ENCODE measurements at regions not wholly inside any gene's neighbourhood (a gene's known extent, or its start where the extent isn't known, plus 50 kb on each side); places are given as distances from the start of the nearest gene placed in this dataset.
"Not testable (repeated sequence)": the region's sequence is repeated elsewhere in the genome, so short reads cannot be mapped to it uniquely, and the experiment has no call there.

DNA sequence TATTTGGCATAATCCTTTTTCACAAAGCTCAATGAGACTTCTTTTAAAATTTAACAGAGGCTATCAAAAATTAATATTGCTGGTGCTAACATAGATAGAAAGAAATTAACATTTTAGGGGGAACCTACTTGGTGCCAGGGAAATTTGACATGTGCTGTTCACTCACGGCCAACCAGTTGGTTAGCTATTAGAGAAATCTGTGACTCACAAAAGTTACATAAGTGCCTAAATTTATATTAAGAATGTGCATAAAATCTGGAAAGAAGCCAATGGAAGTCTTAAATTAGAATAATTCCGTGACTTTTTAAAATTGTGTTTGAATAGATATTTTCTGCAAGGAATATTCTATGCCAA, 184.3 kb upstream of the MAP2 start:
- no peaks in the 10 kb centered on the region for H3K9me3 ChIP-seq (ENCODE audit: control insufficient read depth, low read length)
- H3K27me3 ChIP-seq (ENCODE audit: control insufficient read depth, insufficient read depth, low read length), result no peaks in the 10 kb centered on the region
- no peak overlapping the region for H3K4me3 ChIP-seq (ENCODE audit: low read length)
- no peaks in the 10 kb centered on the region for H3K4me1 ChIP-seq (ENCODE audit: control insufficient read depth, insufficient read depth, low read length)
- H3K36me3 ChIP-seq (ENCODE audit: control insufficient read depth, insufficient read depth, low read length), result no peaks in the 10 kb centered on the region
- no peak overlapping the region for H3K9ac ChIP-seq (ENCODE audit: low read length)

DNA sequence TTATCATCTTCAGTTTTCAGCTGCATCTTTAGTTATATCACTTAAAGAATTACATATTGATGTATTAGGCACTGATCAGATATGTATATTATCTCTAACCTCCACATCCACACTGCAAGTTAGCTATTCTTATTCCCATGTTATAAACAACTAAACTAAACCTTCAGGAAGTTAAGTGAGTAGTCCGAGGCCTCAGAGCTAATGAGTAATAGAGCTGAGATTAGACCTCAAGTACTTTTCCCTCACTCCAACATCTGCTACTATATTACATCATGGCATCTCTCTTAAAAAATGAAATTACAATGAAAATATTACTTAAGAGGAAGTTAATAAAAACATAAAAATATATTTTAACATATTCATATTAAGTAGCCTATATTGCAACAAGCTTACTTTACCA, 183.6 kb upstream of the MAP2 start:
- Histone ChIP-seq H3K4me1 (ENCODE audit: control insufficient read depth, insufficient read depth, low read length) (no peaks in the 10 kb centered on the region), H3K9me3 (ENCODE audit: control insufficient read depth, low read length) (no peaks in the 10 kb centered on the region)

DNA sequence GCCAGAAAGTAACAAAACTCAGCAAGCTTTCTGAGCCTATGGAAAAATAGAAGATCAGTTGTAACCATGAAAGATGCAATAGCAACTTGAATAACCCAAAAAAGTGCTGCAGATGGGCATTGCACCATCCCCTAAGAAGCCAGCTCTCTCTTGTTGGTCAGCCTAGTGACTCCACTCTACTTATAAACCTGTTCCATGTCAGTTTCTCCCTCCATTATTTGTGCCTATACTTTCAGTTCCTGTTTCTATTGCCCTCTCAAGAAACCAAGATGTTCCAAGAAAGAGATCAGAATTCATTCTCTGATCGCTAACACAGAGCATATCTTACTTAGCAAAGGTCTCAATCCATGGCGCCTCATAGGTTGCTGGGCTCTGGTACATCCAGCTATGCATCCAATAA, 170.3 kb upstream of the MAP2 start:
- Histone ChIP-seq H3K4me1 (ENCODE audit: control insufficient read depth, insufficient read depth, low read length) (no peaks in the 10 kb centered on the region), H3K9me3 (ENCODE audit: control insufficient read depth, low read length) (no peaks in the 10 kb centered on the region), H3K36me3 (ENCODE audit: control insufficient read depth, insufficient read depth, low read length) (no peaks in the 10 kb centered on the region), H3K9ac (ENCODE audit: low read length) (no peak overlapping the region), H3K4me3 (ENCODE audit: low read length) (no peak overlapping the region), H3K27me3 (ENCODE audit: control insufficient read depth, insufficient read depth, low read length) (no peaks in the 10 kb centered on the region)

More for the DNA sequence above, 183.6 kb upstream of the MAP2 start:
- Histone ChIP-seq H3K4me3 (ENCODE audit: low read length) (no peak overlapping the region), H3K27me3 (ENCODE audit: control insufficient read depth, insufficient read depth, low read length) (no peaks in the 10 kb centered on the region), H3K9ac (ENCODE audit: low read length) (no peak overlapping the region), H3K36me3 (ENCODE audit: control insufficient read depth, insufficient read depth, low read length) (no peaks in the 10 kb centered on the region)

DNA sequence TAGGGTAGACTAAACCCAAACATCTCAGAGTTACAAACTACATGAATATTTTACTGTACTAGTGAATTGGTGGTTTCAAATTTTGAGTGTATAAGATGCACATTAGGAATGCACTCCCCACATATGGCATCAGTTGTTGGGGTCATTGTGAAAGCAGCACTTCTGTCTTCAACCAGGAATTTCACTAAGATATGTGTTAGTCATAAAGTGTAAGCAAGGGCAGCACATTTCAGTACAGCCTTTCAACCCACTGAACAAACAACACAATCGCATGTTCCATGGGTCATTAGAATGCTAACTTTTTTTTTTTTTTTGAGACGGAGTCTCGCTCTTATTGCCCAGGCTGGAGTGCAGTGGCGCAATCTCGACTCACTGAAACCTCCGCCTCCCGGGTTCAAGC, 164.1 kb upstream of the MAP2 start:
- no peaks in the 10 kb centered on the region for H3K36me3 ChIP-seq (ENCODE audit: control insufficient read depth, insufficient read depth, low read length)
- H3K9ac ChIP-seq (ENCODE audit: low read length), result no peak overlapping the region
- no peaks in the 10 kb centered on the region for H3K27me3 ChIP-seq (ENCODE audit: control insufficient read depth, insufficient read depth, low read length)
- H3K4me1 ChIP-seq (ENCODE audit: control insufficient read depth, insufficient read depth, low read length), result no peaks in the 10 kb centered on the region
- H3K9me3 ChIP-seq (ENCODE audit: control insufficient read depth, low read length), result no peaks in the 10 kb centered on the region
- H3K4me3 ChIP-seq (ENCODE audit: low read length), result no peak overlapping the region

DNA sequence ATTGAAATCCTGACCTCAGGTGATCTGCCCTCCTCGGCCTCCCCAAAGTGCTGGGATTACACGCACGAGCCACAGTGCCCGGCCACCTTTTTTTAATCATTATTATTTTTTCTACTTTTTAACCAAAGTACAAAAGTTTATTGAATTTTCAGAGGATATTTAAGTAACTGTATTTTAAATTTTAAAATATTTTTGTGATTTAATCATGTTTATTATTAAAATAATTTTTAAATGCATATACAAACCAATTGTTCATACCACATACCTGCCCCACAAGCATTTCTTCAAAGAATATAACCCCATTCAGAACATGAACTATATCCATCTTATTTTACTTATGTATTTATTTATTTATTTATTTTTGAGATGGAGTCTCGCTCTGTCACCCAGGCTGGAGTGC, 163.6 kb upstream of the MAP2 start:
- Histone ChIP-seq H3K9ac (ENCODE audit: low read length) (no peak overlapping the region), H3K4me1 (ENCODE audit: control insufficient read depth, insufficient read depth, low read length) (no peaks in the 10 kb centered on the region), H3K36me3 (ENCODE audit: control insufficient read depth, insufficient read depth, low read length) (no peaks in the 10 kb centered on the region), H3K27me3 (ENCODE audit: control insufficient read depth, insufficient read depth, low read length) (no peaks in the 10 kb centered on the region), H3K9me3 (ENCODE audit: control insufficient read depth, low read length) (no peaks in the 10 kb centered on the region), H3K4me3 (ENCODE audit: low read length) (no peak overlapping the region)

DNA sequence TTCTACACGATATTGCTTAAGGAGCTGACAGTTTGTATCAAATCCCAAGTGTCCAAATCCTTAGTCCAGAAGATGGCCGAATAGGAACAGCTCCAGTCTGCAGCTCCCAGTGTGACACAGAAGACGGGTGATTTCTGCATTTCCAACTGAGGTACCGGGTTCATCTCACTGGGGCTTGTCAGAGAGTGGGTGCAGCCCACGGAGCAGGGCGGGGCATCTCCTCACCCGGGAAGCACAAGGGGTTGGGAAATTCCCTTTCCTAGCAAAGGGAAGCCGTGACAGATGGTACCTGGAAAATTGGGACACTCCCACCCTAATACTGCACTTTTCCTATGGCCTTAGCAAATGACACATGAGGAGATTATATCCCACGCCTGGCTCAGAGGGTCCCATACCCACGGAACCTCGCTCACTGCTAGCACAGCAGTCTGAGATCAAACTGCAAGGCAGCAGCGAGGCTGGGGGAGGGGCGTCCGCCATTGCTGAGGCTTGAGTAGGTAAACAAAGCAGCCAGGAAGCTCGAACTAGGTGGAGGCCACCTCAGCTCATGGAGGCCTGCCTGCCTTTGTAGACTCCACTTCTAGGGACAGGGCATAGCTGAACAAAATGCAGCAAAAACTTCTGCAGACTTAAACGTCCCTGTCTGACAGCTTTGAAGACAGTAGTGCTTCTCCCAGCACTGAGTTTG, 162.3 kb upstream of the MAP2 start:
- H3K9ac ChIP-seq (ENCODE audit: low read length); H3K4me1 ChIP-seq (ENCODE audit: control insufficient read depth, insufficient read depth, low read length); H3K36me3 ChIP-seq (ENCODE audit: control insufficient read depth, insufficient read depth, low read length); H3K9me3 ChIP-seq (ENCODE audit: control insufficient read depth, low read length); H3K4me3 ChIP-seq (ENCODE audit: low read length); H3K27me3 ChIP-seq (ENCODE audit: control insufficient read depth, insufficient read depth, low read length): not testable (repeated sequence)

DNA sequence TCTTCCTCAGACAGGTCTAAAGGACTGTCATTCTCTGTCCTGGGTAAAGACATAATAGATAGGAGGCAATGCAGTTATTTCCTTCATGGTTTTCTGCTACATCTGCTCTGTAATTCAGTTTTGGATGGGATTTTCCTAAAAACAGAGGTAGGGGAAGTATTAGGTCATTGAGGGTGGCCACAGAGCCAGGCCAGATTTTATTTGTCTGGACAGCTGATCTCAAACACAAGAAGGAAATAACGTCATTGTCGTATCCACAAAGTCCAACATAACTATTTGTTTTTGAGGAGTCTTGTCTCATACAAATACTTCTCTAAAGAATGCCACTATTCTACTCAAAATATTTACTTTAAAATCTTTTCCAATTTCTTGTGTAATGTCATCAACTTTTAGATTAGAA, 154.8 kb upstream of the MAP2 start:
- H3K9ac ChIP-seq (ENCODE audit: low read length), result no peak overlapping the region
- no peaks in the 10 kb centered on the region for H3K27me3 ChIP-seq (ENCODE audit: control insufficient read depth, insufficient read depth, low read length)

DNA sequence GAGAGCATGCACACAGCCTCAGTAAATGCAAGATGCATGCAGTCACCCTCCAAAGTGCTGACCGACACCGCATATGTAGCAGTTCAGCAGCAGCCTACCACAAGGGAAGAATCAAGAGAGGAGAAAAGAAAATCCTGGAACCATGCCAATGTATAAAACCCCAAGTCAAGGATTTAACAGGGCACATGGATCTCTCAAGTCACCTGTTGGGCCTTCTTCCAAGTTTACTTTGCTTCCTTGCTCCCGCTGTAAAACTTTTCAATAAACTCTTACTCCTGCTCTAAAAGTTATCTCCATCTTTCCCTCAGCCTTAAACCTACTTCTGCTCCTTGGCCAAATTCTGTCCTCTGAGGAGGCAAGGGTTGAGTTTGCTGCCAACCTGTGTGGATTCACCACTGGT, 147.8 kb upstream of the MAP2 start:
- Histone ChIP-seq H3K9me3 (ENCODE audit: control insufficient read depth, low read length) (no peaks in the 10 kb centered on the region), H3K27me3 (ENCODE audit: control insufficient read depth, insufficient read depth, low read length) (no peaks in the 10 kb centered on the region), H3K36me3 (ENCODE audit: control insufficient read depth, insufficient read depth, low read length) (no peaks in the 10 kb centered on the region), H3K9ac (ENCODE audit: low read length) (no peak overlapping the region), H3K4me3 (ENCODE audit: low read length) (no peak overlapping the region), H3K4me1 (ENCODE audit: control insufficient read depth, insufficient read depth, low read length) (no peaks in the 10 kb centered on the region)

More for the DNA sequence above, 154.8 kb upstream of the MAP2 start:
- Histone ChIP-seq H3K9me3 (ENCODE audit: control insufficient read depth, low read length) (no peaks in the 10 kb centered on the region), H3K4me1 (ENCODE audit: control insufficient read depth, insufficient read depth, low read length) (no peaks in the 10 kb centered on the region), H3K4me3 (ENCODE audit: low read length) (no peak overlapping the region), H3K36me3 (ENCODE audit: control insufficient read depth, insufficient read depth, low read length) (no peaks in the 10 kb centered on the region)

DNA sequence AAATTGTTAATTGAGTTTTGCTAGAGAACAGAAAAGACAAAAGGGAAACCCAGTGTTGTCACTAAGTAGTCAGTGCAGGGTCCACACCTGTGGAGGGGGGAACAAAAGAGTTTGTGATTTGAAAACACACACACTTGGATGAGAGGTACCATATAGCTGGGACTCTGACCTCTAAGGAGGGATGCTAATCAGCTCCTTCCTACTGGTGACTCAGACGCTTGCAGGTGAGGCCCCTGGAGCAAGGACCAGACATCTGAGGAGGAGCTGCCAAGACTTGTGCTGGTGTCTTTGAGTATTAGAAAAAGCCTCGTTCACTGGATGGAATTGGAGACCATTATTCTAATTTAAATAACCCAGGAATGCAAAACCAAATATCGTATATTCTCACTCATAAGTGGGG, 146.4 kb upstream of the MAP2 start:
- Histone ChIP-seq H3K4me1 (ENCODE audit: control insufficient read depth, insufficient read depth, low read length) (no peaks in the 10 kb centered on the region), H3K36me3 (ENCODE audit: control insufficient read depth, insufficient read depth, low read length) (no peaks in the 10 kb centered on the region), H3K4me3 (ENCODE audit: low read length) (no peak overlapping the region), H3K27me3 (ENCODE audit: control insufficient read depth, insufficient read depth, low read length) (no peaks in the 10 kb centered on the region), H3K9me3 (ENCODE audit: control insufficient read depth, low read length) (no peaks in the 10 kb centered on the region), H3K9ac (ENCODE audit: low read length) (no peak overlapping the region)

DNA sequence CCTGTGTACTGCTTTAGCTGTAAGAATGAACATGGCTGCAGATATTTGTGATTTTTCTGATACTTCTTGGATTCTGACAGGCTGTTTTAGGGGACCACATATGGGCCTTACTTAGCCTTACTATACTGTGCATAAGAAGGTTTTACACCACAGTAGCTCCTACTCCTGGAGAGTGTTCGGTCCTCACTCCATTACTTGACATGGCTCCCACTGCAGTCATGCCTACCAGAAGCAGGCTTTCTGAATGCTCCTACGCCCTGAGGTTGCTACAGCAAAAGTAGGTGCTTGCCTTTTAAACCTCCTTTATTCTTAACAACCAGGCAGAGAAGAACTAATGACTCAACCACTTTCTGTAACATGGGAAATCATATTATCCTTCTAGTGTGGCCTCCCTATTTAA, 125.2 kb upstream of the MAP2 start:
- H3K36me3 ChIP-seq (ENCODE audit: control insufficient read depth, insufficient read depth, low read length), result no peaks in the 10 kb centered on the region

DNA sequence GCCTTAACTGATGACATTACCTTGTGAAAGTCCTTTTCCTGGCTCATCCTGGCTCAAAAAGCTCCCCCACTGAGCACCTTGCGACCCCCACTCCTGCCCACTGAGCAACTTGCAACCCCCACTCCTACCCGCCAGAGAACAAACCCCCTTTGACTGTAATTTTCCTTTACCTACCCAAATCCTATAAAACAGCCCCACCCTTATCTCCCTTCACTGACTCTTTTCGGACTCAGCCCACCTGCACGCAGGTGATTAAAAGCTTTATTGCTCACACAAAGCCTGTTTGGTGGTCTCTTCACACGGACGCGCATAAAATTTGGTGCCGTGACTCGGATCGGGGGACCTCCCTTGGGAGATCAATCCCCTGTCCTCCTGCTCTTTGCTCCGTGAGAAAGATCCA, 124.4 kb upstream of the MAP2 start:
- not testable (repeated sequence) for H3K36me3 ChIP-seq (ENCODE audit: control insufficient read depth, insufficient read depth, low read length); H3K9me3 ChIP-seq (ENCODE audit: control insufficient read depth, low read length); H3K9ac ChIP-seq (ENCODE audit: low read length); H3K4me3 ChIP-seq (ENCODE audit: low read length); H3K27me3 ChIP-seq (ENCODE audit: control insufficient read depth, insufficient read depth, low read length); H3K4me1 ChIP-seq (ENCODE audit: control insufficient read depth, insufficient read depth, low read length)

More for the DNA sequence above, 125.2 kb upstream of the MAP2 start:
- no peaks in the 10 kb centered on the region for H3K4me1 ChIP-seq (ENCODE audit: control insufficient read depth, insufficient read depth, low read length)
- H3K9me3 ChIP-seq (ENCODE audit: control insufficient read depth, low read length), result no peaks in the 10 kb centered on the region
- H3K4me3 ChIP-seq (ENCODE audit: low read length), result no peak overlapping the region
- no peak overlapping the region for H3K9ac ChIP-seq (ENCODE audit: low read length)
- no peaks in the 10 kb centered on the region for H3K27me3 ChIP-seq (ENCODE audit: control insufficient read depth, insufficient read depth, low read length)

DNA sequence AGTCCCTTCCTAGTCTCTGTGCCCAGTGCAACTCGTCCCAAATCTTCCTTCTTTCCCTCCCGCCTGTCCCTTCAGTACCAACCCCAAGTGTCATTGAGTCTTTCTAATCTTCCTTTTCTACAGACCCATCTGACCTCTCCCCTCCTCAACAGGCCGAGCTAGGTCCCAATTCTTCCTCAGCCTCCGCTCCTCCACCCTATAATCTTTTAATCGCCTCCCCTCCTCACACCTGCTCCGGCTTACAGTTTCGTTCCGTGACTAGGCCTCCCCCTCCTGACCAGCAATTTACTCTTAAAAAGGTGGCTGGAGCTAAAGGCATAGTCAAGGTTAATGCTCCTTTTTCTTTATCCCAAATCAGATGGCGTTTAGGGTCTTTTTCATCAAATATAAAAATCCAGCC, 123.1 kb upstream of the MAP2 start:
- not testable (repeated sequence) for H3K9ac ChIP-seq (ENCODE audit: low read length); H3K27me3 ChIP-seq (ENCODE audit: control insufficient read depth, insufficient read depth, low read length); H3K4me1 ChIP-seq (ENCODE audit: control insufficient read depth, insufficient read depth, low read length); H3K36me3 ChIP-seq (ENCODE audit: control insufficient read depth, insufficient read depth, low read length); H3K4me3 ChIP-seq (ENCODE audit: low read length); H3K9me3 ChIP-seq (ENCODE audit: control insufficient read depth, low read length)

DNA sequence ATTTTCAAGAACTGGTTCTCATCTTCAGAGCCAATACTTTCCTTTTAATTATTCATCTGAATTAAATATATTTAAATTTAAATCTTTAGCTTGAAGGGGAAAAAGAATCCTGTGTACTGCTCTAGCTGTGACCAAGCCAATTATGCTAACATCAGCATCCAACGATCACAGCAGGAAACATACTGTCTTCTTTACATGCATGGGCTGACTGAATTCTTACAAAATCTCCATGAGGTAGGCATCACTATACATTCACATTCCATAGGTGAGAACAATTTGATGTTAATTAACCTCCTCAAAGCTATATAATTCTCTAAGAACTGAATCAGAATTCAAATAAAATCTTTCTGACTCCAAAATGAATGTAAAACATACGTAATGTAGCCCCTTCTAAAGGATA, 118.8 kb upstream of the MAP2 start:
- no peaks in the 10 kb centered on the region for H3K27me3 ChIP-seq (ENCODE audit: control insufficient read depth, insufficient read depth, low read length)
- H3K4me1 ChIP-seq (ENCODE audit: control insufficient read depth, insufficient read depth, low read length), result no peaks in the 10 kb centered on the region
- H3K4me3 ChIP-seq (ENCODE audit: low read length), result no peak overlapping the region
- H3K9ac ChIP-seq (ENCODE audit: low read length), result no peak overlapping the region
- H3K9me3 ChIP-seq (ENCODE audit: control insufficient read depth, low read length), result no peaks in the 10 kb centered on the region
- H3K36me3 ChIP-seq (ENCODE audit: control insufficient read depth, insufficient read depth, low read length), result no peaks in the 10 kb centered on the region
